HepG2 (cell line): ENCODE measurements at regions not wholly inside any gene's neighbourhood (a gene's known extent, or its start where the extent isn't known, plus 50 kb on each side); places are given as distances from the start of the nearest gene placed in this dataset.

ENCODE experiments used
- ATAC-seq: fragments of 200-7000 bp; cut with Tn5 transposase; 3 replicates; pipeline ENCODE4 v1.9.1; 2020; ENCODE audit warnings: mild to moderate bottlenecking, moderate library complexity
- BruUV-seq: library from RNA; stranded (reverse); fragments of 400-500 nt; replicated peaks from 2 replicates; lab custom pipeline; 2021; lab: Mats Ljungman, UMichigan
- CTCF ChIA-PET: fragments of 300-600 bp; formaldehyde crosslinking; extraction: SDS; loops from one replicate; lab custom pipeline; 2021; ENCODE audit warnings: low total read pairs, inconsistent platforms, low intra/inter-chr PET ratio; lab: Yijun Ruan, JAX
- POLR2A ChIA-PET: fragments of 350-600 bp; sonication (Branson Sonifier 250); formaldehyde crosslinking; loops from one replicate; lab custom pipeline; 2020; ENCODE audit warnings: antibody characterized with exemption, inconsistent platforms; lab: Yijun Ruan, JAX
- DNase-seq: peaks from one replicate; pipeline ENCODE4 v3.0.0-alpha.2; 2015; ENCODE audit warnings: low spot score
- FAIRE-seq: peaks from 3 replicates; lab custom pipeline; 2011; peaks lifted over from hg19 to GRCh38; lab: Jason Lieb, UNC
- H2AFZ ChIP-seq: one replicate; pipeline ENCODE4 v1.6.1; 2011; ENCODE audit warnings: low read length, inconsistent platforms
- H3K27ac ChIP-seq: fragments of 300-600 bp; 3 replicates; pipeline ENCODE4 v1.8.0; 2011; ENCODE audit warnings: mixed run types, mild to moderate bottlenecking, mixed read lengths, low read length, inconsistent platforms; ENCODE audit not compliant: insufficient read depth; ENCODE audit errors: extremely low read length
- H3K27me3 ChIP-seq, 2 experiments: fragments of 200-600 bp in 1 of 2; 2 replicates in 1 of 2; 3 replicates in 1 of 2; pipeline versions ENCODE4 v1.6.0 to v1.8.0; 2011; ENCODE audit warnings: low read length in 2 of 2, mild to moderate bottlenecking in 2 of 2, moderate library complexity in 2 of 2, inconsistent platforms in 1 of 2; ENCODE audit not compliant: insufficient read depth in 2 of 2, control insufficient read depth in 1 of 2
- H3K36me3 ChIP-seq, 2 experiments: fragments of 200-600 bp in 1 of 2; replicated peaks in 1 of 2; 2 replicates in 1 of 2; 3 replicates in 1 of 2; pipeline versions ENCODE4 v1.5.1 to v1.8.0; 2011; ENCODE audit warnings: low read length in 2 of 2, inconsistent platforms in 1 of 2; ENCODE audit not compliant: insufficient read depth in 2 of 2, control insufficient read depth in 1 of 2
- H3K4me1 ChIP-seq: 2 replicates; pipeline ENCODE4 v1.5.1; 2012; ENCODE audit warnings: low read length, inconsistent platforms; ENCODE audit not compliant: insufficient read depth
- H3K4me2 ChIP-seq: 2 replicates; pipeline ENCODE4 v1.6.0; 2011; ENCODE audit warnings: low read depth, low read length, inconsistent platforms
- H3K4me3 ChIP-seq, 3 experiments: fragments of 200-600 bp in 1 of 3; sonication (generic), shearing (Covaris generic) in 1 of 3; replicated peaks in 1 of 3; 2 replicates each; pipeline ENCODE4 v1.5.1; 2011 to 2016; ENCODE audit warnings: low read length in 3 of 3, inconsistent platforms in 2 of 3, low read depth in 2 of 3, mild to moderate bottlenecking in 2 of 3, control low read depth in 1 of 3, mixed read lengths in 1 of 3; ENCODE audit not compliant: insufficient read depth in 1 of 3
- H3K79me2 ChIP-seq: one replicate; pipeline ENCODE4 v1.6.1; 2011; ENCODE audit warnings: low read length, inconsistent platforms; ENCODE audit not compliant: insufficient read depth
- H3K9ac ChIP-seq: 2 replicates; pipeline ENCODE4 v1.6.0; 2011; ENCODE audit warnings: mild to moderate bottlenecking, low read depth, low read length, inconsistent platforms; ENCODE audit not compliant: insufficient read depth
- H3K9me3 ChIP-seq: 2 replicates; pipeline ENCODE4 v1.5.1; 2012; ENCODE audit warnings: mild to moderate bottlenecking, low read length
- H4K20me1 ChIP-seq: 2 replicates; pipeline ENCODE4 v1.6.0; 2011; ENCODE audit warnings: inconsistent platforms, mild to moderate bottlenecking, low read length, moderate library complexity; ENCODE audit not compliant: insufficient read depth
- CSRNP1 ChIP-seq: sonication (generic); formaldehyde crosslinking; IDR thresholded peaks from 2 replicates; pipeline ENCODE4 v1.8.1; 2023; ENCODE audit warnings: mild to moderate bottlenecking, missing genetic modification reagents
- SRSF1 ChIP-seq: fragments of 200-400 bp; formaldehyde crosslinking; optimal IDR thresholded peaks from 2 replicates; pipeline ENCODE3; 2017; ENCODE audit warnings: mild to moderate bottlenecking, low read depth, low read length, moderate library complexity
- ZBTB26 ChIP-seq: IDR thresholded peaks from 2 replicates; pipeline ENCODE4 v1.6.1; 2016; ENCODE audit warnings: missing compliant biosample characterization, missing genetic modification reagents, borderline replicate concordance
- ZBTB40 ChIP-seq, 2 experiments: fragments of 450-650 bp in 1 of 2; sonication (generic) in 1 of 2; formaldehyde crosslinking in 1 of 2; IDR thresholded peaks; 2 replicates each; pipeline versions ENCODE4 v1.6.1 to v1.8.0; 2016 to 2022; ENCODE audit warnings: antibody characterized with exemption in 1 of 2, mild to moderate bottlenecking in 1 of 2, missing genetic modification reagents in 1 of 2
- ZNF124 ChIP-seq: sonication (generic); formaldehyde crosslinking; IDR thresholded peaks from 2 replicates; pipeline ENCODE4 v1.4.0; 2020; ENCODE audit warnings: missing genetic modification reagents
- ZNF275 ChIP-seq: sonication (generic); formaldehyde crosslinking; IDR thresholded peaks from 2 replicates; pipeline ENCODE4 v1.8.0; 2022; ENCODE audit warnings: missing genetic modification reagents, mild to moderate bottlenecking, inconsistent platforms, borderline replicate concordance
- ZNF441 ChIP-seq: sonication (generic); formaldehyde crosslinking; IDR thresholded peaks from 2 replicates; pipeline ENCODE4 v1.7.0; 2021; ENCODE audit warnings: missing genetic modification reagents, borderline replicate concordance
- ZNF740 ChIP-seq: sonication (generic); formaldehyde crosslinking; IDR thresholded peaks from 2 replicates; pipeline ENCODE4 v1.4.0; 2020; ENCODE audit warnings: missing genetic modification reagents
- ZSCAN25 ChIP-seq: sonication (generic); formaldehyde crosslinking; IDR thresholded peaks from 2 replicates; pipeline ENCODE4 v1.8.0; 2022; ENCODE audit warnings: mild to moderate bottlenecking, missing genetic modification reagents
- WGBS: methylation state at CpG from one replicate; pipeline ENCODE4 v1.1.6; 2017; ENCODE audit warnings: low lambda C conversion rate; 5-methylcytosine and 5-hydroxymethylcytosine counted together
- in situ Hi-C: cut with HindIII; loops from 2 replicates; pipeline ENCODE4 v1.10.0; 2017; ENCODE audit warnings: low pct_unique_long_range_greater_than_20kb; ENCODE audit not compliant: extremely low pct_ligation_motif_present
- intact Hi-C: fragments of 100-400 bp; cut with micrococcal nuclease; formaldehyde crosslinking; loops from one replicate; pipeline ENCODE4 v1.10.0; 2022; ENCODE audit not compliant: unreplicated experiment

GRCh38 chr1:222126052-222126451 lies 384.2 kb upstream of the DUSP10 start:
- H3K4me2 ChIP-seq = no peak overlapping the region
- no peaks in the 10 kb centered on the region for H3K27me3 ChIP-seq
- no peak overlapping the region for H3K27ac ChIP-seq
- 22% methylated on average over 4 of the region's 4 CpGs for WGBS
- H3K79me2 ChIP-seq = no peaks in the 10 kb centered on the region
- no peaks in the 10 kb centered on the region for H3K4me1 ChIP-seq
- no peaks in the 10 kb centered on the region for H4K20me1 ChIP-seq
- no peak for ATAC-seq
- H2AFZ ChIP-seq = no peak overlapping the region
- intact Hi-C loops (no loop called here), in situ Hi-C loops (no loop called here)
- ChIA-PET CTCF (no interaction called here), POLR2A (no interaction called here)
- FAIRE-seq = no peak
- H3K4me3 ChIP-seq = no peak overlapping the region
- no TSS peak for BruUV-seq
- no peaks in the 10 kb centered on the region for H3K36me3 ChIP-seq
- H3K9me3 ChIP-seq = no peaks in the 10 kb centered on the region
- no peak for DNase-seq
- no peak overlapping the region for H3K9ac ChIP-seq
- no peak for TF ChIP-seq SRSF1
- no peak for TF ChIP-seq ZSCAN25 (CRISPR knock-in tag)
- no peak for TF ChIP-seq ZNF124
- no peak for TF ChIP-seq ZBTB26
- no peak for TF ChIP-seq ZNF275 (CRISPR knock-in tag)
- no peak for TF ChIP-seq CSRNP1
- TF ChIP-seq ZNF740 (CRISPR knock-in tag) = no peak
- TF ChIP-seq ZBTB40 (IDR thresholded peaks at IDR 0.05) = no peak
- no peak for TF ChIP-seq ZBTB40 (CRISPR knock-in tag; IDR thresholded peaks at IDR 0.05)
- no peak for TF ChIP-seq ZNF441 (CRISPR knock-in tag)
